GM19468 (cell line): ENCODE measurements at regions not wholly inside any gene's neighbourhood (a gene's known extent, or its start where the extent isn't known, plus 50 kb on each side); places are given as distances from the start of the nearest gene placed in this dataset.
"Not testable (repeated sequence)": the region's sequence is repeated elsewhere in the genome, so short reads cannot be mapped to it uniquely, and the experiment has no call there.

Experiments
- ATAC-seq: cut with Tn5 transposase; IDR thresholded peaks from one replicate; pipeline ENCODE4 v1.9.1; 2021; ENCODE audit warnings: mild to moderate bottlenecking, moderate library complexity, moderate number of reproducible peaks; ENCODE audit not compliant: unreplicated experiment; ENCODE audit errors: extremely low read depth

DNA sequence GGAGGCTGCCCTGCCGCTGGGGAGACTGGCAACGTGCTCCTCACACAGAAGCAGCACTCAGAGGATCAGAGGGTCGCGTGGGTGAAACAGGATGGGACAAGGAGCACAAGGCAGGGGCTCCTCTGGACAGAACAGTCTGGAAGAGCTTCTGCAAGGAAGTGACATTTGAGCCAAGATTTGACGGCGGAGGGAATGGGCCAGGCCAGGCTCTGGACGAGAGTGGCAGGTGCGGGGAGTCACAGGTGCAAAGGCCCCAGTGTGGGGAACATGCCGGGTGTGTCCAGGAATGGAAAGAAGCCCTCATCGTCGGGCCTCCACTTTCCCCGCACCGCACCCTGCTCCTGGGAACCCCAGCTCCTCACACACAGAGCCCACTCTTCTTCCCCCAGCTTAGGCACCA is 84.0 kb downstream of the RFLNA start:
- no peak for ATAC-seq

DNA sequence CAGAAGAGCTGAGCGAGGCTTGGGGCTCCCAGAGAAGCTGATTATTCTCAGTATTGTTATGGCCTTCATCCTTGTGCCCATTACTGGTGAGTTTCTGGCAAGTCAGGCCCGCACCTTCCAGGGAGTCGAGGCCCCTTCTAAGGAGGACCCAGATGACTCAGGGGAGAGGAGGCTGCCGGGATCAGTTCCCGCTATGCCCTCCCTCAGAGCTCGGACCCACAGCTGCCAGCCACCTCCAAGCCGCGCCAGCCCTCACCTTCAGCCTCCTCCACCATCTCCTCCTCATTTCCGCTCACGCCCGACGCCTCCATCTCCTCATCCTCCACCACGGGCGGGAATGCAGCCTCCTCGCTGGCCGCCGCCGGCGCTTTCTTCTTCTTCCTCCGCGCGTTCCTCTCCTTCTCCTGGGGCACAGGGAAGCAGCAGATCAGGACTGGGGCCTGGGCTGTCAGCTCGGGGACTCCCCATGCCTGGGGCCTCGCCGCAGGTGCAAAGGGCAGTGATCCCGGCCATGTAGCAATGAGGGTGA is 83.2 kb downstream of the RFLNA start:
- ATAC-seq: no peak

DNA sequence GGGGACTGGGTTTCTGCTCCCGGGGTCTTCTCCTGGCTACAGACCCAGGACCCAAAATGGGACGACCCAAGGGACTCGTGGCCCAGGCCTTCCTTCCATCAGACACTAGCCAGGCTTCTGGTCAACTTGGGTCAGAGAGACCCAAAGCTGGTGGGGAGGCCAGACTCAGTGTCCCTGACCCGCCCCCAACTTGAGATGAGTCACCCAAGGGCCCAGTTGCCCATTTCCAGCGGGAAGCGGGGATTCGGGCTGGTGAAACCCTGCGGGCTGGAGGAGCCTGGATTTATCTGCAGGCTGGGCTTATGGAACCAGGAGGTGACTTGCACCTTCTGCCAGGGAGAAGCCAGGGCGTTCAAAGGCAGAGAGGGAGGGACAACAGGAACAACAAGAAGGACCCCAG is 81.5 kb downstream of the RFLNA start:
- no peak for ATAC-seq

DNA sequence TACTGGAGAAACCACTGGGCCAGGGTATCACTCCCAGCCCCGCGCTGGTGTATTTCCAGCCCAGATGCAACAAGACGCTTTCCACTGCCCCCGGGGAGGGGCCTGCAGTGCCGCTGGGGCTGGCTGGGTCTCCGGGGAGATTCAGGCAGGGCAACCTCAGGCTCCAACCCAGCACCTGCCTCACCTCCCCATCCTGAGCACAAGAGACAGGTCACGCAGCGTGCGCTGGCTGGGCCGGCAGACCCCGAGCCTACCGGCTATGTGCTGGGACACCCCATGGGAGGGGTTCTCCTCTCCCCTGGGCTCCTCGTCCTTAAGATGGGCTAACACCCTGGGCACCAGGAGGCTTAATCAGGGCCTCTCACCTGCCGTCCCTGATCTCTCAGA is 80.9 kb downstream of the RFLNA start:
- ATAC-seq: no peak

DNA sequence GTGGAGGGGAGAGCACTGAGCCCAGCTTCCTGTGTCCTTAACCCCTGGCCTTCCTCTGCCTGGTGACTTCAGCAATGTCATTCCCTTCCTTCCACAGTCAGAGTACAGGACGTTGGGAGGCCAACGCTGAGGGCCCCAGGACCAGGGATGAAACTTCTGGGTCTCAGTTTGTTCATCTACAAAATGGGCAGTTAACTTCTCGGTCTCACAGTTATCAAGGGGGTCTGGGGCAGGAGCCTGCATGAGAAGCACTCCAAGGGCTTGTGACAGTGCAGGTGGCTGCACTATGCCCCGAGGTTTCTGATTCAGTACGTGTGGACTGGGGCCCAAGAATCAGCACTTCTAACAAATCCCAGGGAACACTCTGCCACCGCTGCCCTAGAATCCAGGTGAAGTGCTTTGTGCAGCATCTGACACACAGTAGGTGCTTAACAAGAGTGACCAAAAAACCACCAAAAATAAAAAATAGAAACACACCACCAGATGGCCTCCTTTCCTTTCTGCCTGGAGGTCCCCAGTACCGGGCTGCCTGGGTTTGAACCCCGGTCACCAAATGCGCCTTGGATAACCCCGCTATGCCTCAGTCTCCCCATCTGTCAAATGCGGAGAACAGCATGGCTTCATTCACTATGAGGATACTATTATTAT is 80.4 kb downstream of the RFLNA start:
- no peak for ATAC-seq

DNA sequence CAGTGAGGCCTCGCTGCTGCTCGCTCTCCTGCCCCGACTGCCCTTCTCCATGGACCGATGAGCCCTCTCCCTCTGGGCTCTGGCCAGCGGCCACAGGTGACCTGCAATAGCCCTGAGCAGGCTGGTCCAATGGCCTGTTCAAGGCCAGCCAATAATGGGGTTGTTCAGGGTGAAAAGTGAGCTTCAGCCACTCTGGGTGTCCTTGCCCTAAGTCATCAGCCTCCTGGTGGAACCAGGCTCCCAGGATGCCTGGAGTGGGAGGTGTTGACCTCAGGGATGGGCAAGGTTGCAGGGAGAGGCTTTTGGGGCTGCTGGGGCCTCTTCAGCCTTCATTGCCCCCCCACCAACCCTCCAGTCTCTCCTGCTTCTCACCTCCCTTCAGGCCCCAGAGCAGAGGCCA is 79.7 kb downstream of the RFLNA start:
- no peak for ATAC-seq

DNA sequence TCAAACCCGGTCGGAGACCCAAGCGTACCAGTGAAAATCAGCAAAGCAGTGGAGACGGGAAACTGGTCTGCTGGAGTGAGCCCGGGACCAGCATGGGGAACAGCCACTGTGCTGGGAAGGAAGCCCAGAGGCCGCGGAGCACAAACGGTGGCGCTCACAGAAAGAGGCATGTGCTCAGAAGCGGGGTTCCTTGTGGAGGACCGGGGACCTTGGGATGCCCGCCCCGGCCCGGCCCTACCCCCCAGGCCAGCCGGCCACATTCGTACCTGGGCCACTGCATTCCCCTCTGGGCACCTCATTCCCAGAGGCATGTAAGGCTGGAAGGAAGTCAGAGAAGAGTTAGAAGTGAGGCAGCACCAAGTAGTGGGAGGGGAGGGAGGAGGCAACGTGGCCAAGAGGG is 79.3 kb downstream of the RFLNA start:
- no peak for ATAC-seq

DNA sequence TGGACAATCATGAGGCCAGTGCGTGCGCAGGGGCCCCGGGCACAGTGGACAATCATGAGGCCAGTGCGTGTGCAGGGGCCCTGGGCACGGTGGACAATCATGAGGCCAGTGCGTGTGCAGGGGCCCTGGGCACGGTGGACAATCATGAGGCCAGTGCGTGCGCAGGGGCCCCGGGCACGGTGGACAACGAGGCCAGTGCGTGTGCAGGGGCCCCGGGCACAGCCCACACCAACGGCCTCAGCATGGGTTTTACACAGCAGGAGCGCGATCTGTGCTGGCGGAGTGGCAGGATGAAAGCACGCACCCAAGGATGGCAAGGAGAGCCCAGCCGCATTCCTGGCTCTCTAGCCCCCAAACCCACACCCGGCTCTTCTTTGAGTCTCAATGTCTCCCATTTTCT is 78.8 kb downstream of the RFLNA start:
- not testable (repeated sequence) for ATAC-seq

DNA sequence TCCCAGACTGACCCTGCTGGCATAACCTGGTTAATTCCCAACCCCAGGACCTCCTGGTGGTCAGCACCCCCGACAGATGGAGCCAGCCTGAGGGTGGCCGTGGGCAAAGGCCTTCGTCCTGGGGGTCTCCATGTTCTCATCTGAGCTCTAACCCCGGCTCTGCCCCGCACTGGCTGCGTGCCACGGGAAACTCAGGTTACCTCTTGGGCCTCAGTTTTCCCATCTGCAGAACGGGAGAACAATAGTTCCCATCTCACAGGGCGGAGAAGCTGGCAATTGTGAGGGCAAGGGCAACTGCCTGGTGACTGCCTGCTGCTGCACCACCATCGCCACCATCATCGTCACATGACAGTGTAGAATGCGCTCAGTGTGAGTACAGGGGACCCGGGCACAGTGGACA is 77.9 kb downstream of the RFLNA start:
- ATAC-seq: no peak

DNA sequence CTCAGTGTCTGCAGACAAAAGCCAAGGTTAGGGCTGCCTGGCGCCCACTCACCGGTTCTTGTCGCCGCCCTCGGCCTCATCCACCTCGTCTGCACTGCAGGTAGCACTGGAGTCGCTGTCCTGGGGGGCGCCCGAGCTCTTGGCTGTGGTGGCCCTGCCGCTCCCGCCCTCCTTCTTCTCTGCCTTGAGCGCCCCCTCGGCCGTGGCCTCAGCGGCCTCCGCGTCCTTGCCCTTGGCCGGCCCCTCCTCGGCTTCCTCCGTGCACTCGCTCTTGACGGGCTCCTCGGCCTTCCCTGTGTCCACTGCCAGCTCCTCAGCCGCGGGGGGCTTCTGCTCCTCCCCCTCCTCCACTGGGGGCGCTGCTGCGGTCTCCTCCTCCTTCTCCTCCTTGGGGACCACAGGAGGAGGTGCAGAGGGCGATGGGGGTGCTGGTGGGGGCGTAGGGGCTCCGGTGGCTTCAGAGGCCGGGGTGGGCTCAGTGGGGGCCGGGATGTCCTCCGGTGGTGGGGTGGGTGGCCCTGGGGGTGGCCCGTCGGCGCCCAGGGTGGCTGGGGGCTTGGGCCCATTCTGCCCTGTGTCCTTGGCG is 77.2 kb downstream of the RFLNA start:
- no peak for ATAC-seq

DNA sequence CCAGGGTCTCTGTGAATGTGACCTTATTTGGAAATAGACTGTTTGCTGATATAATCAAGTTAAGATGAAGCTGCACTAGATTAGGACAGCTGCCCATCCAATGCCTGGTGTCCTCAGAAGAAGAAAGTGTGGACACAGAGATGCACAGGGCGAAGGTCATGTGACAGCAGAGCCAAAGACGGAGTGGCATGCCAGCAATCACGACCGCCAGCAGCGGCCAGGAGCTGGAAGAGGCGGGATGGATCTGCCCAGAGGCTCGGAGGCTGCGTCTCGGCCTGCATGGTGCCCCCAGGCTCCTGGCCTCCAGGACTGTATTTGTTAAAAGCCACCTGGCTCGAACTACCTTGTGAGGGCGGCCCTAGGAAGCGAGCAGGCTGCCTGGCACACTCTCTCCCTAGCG is 76.5 kb downstream of the RFLNA start:
- no peak for ATAC-seq

DNA sequence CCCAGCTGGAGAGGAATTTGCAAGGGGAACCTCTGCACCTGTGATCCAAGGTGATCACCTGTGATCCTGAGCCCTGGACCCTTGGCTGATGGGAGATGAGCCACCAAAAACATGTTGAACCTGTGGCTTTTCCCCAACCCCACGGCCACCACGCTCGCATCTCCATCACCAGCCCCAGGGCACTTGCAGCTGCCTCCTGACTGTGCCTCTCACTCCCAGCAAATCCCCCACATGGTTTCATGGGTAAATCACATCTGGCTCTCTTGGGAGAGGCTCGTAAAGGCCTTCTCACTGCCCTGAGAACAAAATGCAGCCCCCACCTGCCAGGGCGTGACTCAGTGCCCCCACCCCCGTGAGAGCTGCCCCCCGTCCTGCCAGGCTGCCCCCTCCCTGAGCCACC is 76.0 kb downstream of the RFLNA start:
- no peak for ATAC-seq

DNA sequence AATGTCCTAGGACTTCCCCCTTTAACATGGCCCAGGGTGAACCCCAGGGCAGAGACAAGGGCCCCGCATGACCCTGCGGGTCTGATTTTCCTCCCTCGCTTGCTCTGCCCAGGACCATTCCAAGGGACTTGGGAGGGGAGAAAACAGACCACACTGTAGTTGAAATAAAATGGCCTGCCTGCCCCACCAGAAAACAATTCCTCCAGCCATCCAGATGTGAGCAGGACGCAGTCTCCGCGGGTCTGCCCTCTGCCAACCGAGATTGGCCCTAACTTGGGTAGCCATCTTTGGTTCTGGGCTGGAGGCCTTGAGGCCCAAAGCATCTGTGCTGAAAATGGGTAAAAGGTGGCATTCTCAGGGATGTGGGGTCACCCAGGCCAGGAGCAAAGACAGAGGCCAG is 75.5 kb downstream of the RFLNA start:
- ATAC-seq: no peak

DNA sequence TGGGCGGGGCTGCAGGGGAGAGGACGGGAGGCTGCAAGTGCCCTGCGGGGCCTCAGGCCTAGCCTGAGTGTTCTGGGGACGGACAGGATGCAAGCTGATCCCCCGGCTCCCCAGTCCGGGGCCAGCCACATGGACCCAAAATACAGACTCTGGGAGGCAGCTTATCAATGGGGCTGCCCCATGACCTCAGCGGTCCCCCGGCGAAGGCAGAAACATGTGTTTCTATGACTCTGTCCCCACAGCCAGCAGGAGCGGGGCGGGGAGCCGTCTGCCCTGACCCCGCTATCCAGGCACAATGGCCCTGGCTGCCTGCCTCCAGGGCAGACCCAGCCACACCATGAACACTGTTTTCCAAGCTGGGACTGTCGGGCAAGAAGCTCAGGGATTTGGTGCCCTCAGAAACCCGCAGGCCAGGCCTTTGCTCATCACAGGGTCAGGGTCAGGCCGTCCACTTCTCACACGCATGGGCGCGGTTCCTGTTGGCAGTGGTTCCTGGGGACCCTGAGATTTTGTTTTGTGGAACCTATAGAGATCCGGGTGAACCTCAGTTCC is 75.0 kb downstream of the RFLNA start:
- ATAC-seq: no peak

DNA sequence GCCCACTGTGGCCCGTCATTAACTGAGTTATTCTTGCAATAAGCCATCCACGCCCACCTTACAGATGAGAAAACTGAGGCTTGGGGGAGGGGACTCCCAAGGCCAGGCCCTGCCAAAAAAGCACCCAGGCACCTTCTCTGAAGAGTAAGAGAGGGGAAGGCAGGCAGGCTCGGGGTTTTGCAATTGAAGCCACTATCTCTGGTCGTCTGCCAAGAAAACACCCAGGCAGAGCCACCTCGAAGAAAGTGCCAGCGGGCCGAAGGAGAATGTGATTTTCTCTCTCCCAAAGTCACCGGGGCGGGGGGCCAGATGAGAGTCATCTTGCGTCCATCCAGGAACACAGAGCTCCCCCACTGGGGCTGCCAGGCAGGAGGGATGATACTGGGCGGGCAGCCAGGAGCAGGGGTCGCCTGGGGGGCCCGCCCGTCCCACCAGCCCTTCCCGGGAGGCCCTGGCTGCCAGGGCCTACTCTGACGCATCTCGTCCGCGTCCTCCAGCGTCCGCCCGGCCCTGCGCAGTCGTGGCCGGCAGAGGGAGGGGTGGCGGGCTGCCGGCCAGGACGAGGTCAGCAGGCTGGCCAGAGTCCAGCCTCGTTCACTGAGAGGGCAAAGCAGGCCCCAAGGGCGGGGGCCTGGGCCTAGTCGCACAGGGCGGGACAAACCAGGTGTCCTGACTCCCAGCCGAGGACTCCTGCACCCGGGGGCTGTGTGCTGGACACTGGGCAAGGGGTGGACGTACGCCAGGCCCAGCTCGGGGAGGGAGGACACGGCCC is 74.3 kb downstream of the RFLNA start:
- ATAC-seq: no peak

DNA sequence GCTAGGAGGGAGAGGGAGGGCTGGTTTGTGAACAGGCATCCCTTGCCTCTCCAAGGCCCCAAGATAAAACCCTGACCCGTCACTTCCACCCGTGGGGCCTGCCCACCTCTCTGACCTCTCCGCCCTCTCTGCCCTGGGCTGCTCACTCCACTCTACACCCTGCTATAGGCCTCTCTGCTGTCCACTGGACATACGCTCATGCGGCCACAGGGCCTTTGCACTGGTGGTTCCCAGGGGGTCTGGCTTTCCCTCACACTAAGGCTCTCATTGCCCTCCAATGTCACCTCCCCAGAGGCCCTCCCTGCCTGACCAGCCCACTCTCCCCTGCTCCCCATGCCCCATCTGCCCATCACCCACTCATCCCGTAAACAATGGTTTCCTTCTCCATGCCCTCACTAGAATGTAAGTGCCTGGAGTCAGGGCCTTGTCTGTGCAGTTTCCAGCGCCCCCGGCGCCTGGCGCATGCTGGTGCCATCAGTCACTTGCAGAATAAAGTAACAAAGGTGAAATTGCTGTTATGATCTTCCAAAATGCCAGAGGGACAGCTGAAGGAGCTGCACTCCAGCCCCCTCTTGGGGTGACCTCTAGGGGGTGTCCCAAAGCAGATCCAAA is 73.6 kb downstream of the RFLNA start:
- ATAC-seq: no peak

DNA sequence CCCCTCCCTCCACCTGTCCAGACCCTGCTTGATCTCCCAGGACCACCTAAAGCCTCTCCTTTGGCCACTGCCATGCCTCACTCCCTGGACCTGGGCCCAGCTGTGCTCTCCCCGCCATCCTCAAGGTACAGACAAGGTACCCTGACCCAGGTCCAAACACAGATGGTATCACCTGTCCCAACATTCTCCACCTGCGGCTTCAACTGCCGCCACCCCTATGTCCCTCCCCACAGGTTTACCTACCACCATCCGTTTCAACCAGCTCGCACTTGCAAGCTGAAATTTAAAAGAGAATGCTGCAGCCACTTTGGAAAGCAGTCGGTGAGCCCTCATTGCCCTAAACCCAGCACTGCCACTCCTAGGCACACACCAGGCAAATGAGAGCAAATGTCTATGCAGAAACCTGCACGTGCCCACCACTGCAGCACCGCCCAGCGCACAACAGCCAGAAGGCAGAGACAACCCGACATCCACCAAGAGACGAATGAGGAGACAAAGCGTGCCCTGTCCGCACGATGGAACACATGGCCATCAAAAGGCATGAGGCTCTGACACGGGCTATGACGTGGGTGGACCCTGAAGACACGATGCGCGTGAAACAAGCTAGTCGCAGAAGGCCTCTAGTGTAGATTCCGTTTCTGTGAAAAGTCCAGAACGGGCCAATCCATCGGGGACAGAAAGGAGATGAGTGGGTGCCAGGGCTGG is 71.0 kb downstream of the RFLNA start:
- no peak for ATAC-seq
